Epithelial cell of esophagus (primary cell): ENCODE measurements at regions not wholly inside any gene's neighbourhood (a gene's known extent, or its start where the extent isn't known, plus 50 kb on each side); places are given as distances from the start of the nearest gene placed in this dataset.

Source experiments
- DNase-seq: peaks from one replicate; pipeline ENCODE4 v3.0.0; 2010; ENCODE audit warnings: low read depth
- H3K4me3 ChIP-seq: 2 replicates; pipeline ENCODE4 v1.5.1; 2011; ENCODE audit warnings: mild to moderate bottlenecking, low read length, control low read depth
- CTCF ChIP-seq: IDR thresholded peaks from 2 replicates; pipeline ENCODE4 v1.5.1; 2011; ENCODE audit warnings: low read depth, mild to moderate bottlenecking, low read length, control low read depth, inconsistent platforms; ENCODE audit not compliant: insufficient read depth; ENCODE audit errors: missing control alignments

- no peak overlapping the region for H3K4me3 ChIP-seq
- DNase-seq: no peak
- no peak for TF ChIP-seq CTCF
Observed at GRCh38 chr7:13055732-13056368, 368.4 kb downstream of the ARL4A start.

- DNase-seq: no peak
- H3K4me3 ChIP-seq: no peak overlapping the region
Observed at GRCh38 chr7:13057462-13058200, 370.2 kb downstream of the ARL4A start.

GRCh38 chr7:13060173-13060572 is 372.7 kb downstream of the ARL4A start:
- no peak for DNase-seq
- no peak overlapping the region for H3K4me3 ChIP-seq
- TF ChIP-seq CTCF: no peak

More at GRCh38 chr7:13057462-13058200, 370.2 kb downstream of the ARL4A start:
- TF ChIP-seq CTCF: no peak

GRCh38 chr7:13061115-13061514 is 373.7 kb downstream of the ARL4A start:
- no peak overlapping the region for H3K4me3 ChIP-seq
- TF ChIP-seq CTCF: no peak
- peak; percentile 74 for DNase-seq

- H3K4me3 ChIP-seq: no peak overlapping the region
- no peak for DNase-seq
- TF ChIP-seq CTCF: no peak
Observed at GRCh38 chr7:13062631-13063030, 375.2 kb downstream of the ARL4A start.

GRCh38 chr7:13067036-13067435 is 379.6 kb downstream of the ARL4A start:
- no peak for DNase-seq
- no peak for TF ChIP-seq CTCF
- H3K4me3 ChIP-seq: no peak overlapping the region

- no peak for TF ChIP-seq CTCF
- DNase-seq: no peak
Observed at GRCh38 chr7:13068032-13068431, 380.6 kb downstream of the ARL4A start.

More at GRCh38 chr7:13068032-13068431, 380.6 kb downstream of the ARL4A start:
- no peak overlapping the region for H3K4me3 ChIP-seq
